Cerebellar nuclear complex (tissue), 1 donor: ENCODE measurements at regions not wholly inside any gene's neighbourhood (a gene's known extent, or its start where the extent isn't known, plus 50 kb on each side); places are given as distances from the start of the nearest gene placed in this dataset.

Experiments used
- DNase-seq, 2 experiments: peaks; one replicate each; lab custom pipeline; 2025; lab: John Stamatoyannopoulos, UW

- DNase-seq = no peak
These were observed 244.3 kb downstream of the CSNK1G3 start for GRCh38 chr5:123756318-123756665.

DNA sequence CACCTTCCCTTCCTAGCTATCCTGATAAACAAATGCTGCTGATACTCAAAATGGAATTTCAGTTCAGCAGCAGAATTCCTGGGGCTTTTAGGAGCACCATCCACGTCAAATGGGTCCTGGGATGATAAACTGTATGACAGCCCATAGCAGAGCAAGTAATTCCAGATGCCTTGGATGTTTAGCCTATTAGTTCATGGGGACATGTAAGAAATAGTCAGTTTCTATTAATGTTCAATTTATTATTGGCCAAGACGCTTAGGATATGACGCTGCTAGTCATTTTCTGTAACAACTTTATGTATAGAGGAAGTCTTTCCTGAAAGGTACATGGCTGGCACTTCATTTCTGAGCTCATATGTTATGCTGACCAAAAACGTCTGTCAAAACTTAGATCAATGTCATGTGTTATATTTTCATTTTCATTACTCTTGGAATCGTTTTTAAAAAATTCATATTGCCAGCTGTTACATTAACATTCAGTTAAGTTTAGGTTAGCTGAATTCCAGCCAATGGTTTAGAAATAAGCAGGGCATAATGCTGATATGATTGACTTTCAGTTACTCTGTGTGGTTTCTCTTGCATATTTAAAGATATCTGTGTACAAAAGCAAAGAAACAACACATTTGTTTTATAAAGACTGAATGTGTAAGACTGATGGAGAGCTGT is 243.8 kb downstream of the CSNK1G3 start:
- DNase-seq = no peak

DNA sequence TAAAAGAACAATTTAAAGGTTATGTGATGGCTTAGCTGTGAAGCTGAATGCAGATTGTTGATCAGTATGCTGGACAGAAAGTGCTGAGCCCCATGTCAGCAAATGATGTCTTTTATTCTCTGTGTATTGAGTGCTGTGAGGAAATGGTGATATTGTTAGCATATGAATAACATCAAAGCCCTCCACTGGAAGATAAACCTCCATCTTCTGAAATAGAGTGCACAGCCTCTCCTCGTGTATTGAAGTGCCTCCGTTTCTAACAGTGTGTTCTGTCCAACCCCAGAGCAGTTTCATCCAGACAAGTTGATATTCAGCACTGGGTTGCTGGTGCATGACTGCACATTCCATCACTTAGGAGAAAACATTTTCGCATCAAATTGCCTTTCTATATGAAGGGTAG is 242.9 kb downstream of the CSNK1G3 start:
- DNase-seq = no peak

GRCh38 chr5:123753937-123754891 is 242.2 kb downstream of the CSNK1G3 start:
- peak in 1 of 2 experiments; percentile 46 for DNase-seq

- DNase-seq = no peak
These were observed 241.4 kb downstream of the CSNK1G3 start for GRCh38 chr5:123753180-123753936.

- DNase-seq = no peak
These were observed 240.7 kb downstream of the CSNK1G3 start for GRCh38 chr5:123752552-123753179.

- DNase-seq = no peak
These were observed 239.7 kb downstream of the CSNK1G3 start for GRCh38 chr5:123751670-123752069.

- no peak for DNase-seq
These were observed 236.3 kb downstream of the CSNK1G3 start for GRCh38 chr5:123748239-123748638.

DNA sequence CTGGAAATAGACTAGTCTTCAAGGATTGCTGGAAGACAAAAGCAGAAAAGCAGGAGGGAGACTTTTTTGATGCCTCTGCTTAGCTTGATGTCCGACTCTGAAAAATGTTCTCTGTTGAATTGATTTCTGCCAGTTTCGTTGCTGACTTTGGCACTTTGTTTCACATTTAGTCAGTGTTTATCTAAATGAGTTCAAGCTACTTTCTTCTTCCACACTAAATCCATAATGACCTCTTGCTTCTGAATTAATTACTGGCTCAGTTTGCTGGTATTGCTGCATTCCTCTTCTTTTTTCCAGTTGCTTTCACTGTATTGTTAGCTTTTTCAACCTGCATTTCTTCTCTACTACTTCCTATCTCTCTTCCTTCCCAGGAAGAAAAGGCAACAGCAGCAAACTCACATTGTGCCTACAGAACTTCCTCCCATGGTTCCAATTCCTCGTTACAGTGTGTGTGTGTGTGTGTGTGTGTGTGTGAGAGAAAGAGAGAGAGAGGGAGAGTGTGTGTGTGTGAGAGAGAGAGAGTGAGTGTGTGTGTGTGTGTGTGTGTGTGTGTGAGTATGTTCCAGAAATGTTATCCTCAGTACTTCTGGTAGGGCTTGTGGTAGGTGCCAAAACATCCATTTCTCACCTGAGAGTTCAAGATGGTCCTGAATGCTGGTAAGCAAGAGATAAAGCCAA is 234.8 kb downstream of the CSNK1G3 start:
- no peak for DNase-seq

DNA sequence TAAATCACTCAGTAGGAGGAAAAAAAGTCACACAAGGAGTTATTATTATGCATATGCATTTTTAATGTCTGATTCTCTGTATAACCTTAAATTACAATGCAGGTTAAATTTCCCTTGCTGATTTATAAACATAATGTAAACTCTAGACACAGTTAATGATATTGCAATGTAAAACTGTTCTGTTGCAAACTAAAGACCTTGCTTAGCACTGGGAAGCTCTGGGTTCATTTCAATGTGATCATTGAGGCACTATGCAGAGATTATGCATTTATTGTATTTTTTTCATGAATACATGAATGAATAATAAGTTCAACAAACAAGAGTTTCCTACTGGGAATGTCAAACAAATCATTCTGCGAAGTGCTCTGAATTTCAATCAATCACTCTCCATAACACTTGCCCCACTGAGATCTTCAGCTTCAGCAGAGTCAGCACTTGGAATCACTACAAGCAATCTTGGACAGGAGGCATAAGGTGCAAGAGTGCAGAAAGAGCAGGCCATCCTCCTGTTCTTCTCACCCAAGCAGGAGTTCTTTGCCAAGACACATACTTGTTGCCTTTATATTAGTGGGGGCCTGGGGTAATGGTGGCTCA is 232.1 kb downstream of the CSNK1G3 start:
- no peak for DNase-seq

DNA sequence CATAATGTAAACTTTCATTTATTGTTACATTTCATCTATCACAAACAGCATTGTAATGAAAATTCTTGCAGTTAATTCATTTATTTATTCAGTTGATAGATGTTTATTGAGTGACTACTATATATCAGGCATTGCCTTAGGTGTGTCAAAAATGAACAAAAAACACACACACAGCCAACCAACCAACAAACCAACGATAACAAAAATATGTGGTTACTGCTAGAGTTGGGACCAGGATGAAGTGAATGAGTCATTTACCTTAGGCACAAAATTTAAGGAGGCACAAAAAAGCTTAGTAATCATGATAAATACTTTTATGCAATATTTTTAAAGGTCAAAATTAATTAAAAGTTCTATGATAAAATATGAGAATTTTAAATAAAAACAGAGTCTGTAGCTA is 223.4 kb downstream of the CSNK1G3 start:
- no peak for DNase-seq

DNA sequence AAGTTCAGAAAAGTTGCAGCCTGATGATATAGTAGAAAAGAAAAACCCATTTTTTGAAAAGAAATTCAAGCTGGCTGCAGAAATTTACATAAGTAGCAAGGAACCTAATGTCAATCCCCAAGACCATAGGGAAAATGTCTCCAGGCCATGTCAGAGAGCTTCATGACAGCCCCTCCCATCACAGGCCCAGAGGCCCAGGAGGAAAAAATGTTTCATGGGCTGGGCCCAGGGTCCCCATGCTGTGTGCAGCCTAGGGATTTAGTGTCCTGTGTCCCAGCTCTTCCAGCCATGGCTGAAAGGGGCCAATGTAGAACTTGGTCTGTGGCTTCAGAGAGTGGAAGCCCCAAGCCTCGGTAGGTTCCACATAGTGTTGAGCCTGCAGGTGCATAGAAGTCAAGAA is 220.3 kb downstream of the CSNK1G3 start:
- DNase-seq = no peak

DNA sequence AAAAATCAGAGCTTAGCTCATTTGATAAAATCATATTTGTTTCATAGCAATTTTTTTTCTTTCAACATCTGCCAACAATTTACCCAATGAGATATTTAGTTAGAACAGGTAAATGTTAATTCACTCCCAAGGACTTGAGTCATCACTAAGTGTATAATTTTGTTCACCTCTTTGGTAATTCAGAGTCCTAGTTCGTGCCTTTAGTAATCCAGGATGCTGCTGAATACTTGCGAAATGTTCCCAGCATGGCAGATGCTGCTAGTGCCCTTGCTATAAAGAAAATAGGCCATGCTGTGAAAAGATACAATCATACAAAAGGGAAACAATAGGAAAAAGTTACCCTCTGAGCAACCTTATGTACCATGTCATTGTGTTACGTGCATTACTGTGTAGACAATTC is 210.5 kb downstream of the CSNK1G3 start:
- DNase-seq = no peak

DNA sequence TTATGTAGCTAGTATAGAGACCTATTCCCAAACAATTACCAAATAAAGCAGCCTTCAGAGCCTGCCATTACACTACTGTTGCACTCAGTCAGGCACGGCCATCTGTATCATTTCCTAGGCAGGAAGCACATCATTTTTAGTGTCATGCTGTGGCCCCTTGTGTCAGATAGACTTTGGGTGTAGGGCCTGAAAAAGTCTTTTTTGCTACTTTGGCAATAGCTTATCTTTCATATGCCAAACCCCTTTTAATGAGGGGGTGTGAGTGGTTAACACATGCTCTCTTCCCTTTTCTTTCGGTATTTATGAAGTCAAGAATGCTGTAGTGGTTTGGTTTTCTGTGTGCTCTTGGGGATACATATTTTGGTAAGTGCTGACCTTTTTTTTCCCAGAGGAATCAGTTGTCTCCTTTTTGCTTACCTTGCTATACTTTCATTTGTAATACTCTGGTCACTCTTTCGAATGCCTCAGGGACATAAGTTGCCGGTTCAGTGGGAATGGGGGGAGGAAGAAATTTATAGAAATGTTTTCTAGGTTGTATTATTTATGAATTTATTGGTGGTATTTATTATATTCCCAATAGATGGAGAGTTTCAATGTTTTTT is 209.8 kb downstream of the CSNK1G3 start:
- no peak for DNase-seq

- DNase-seq = no peak
These were observed 209.0 kb downstream of the CSNK1G3 start for GRCh38 chr5:123720955-123721354.

DNA sequence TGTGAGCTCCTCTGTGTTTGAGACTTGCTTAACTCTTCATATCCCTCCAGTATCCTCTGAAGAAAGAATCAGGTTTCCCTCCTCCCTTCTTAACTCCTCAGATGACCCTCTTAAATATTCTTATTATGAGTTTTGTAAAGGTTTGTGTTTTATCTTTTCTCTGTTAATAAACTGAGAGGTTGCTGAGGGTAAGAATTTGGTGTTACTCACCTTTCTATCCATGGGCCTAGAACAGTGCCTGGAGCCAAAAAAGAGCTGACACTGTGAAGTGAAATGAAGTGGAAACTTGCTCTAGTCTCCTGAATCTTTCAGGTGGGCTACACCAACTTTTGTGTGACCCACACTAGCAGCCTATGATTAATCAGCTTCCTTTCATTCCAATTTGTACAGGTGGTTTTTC is 208.4 kb downstream of the CSNK1G3 start:
- no peak for DNase-seq

GRCh38 chr5:123719004-123719403 is 207.0 kb downstream of the CSNK1G3 start:
- no peak for DNase-seq

DNA sequence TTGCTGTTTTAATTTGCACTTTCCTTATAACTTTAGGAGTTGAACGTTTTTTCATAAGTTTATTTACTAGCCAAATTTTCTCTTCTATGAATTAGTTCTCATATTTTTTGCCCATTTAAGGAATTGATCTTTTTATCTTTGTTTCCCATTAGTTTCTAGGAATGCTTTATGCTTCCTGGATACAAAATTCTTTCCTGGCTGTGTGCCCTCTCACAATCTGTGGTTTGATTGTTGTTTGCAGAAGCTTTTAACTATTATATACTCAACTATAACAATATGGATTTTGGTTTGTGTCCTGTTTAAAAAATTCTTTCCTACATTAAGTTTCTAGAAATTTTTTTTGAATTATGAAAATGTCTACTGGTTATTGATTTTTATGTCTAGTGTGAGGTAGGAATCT is 206.3 kb downstream of the CSNK1G3 start:
- no peak for DNase-seq

DNA sequence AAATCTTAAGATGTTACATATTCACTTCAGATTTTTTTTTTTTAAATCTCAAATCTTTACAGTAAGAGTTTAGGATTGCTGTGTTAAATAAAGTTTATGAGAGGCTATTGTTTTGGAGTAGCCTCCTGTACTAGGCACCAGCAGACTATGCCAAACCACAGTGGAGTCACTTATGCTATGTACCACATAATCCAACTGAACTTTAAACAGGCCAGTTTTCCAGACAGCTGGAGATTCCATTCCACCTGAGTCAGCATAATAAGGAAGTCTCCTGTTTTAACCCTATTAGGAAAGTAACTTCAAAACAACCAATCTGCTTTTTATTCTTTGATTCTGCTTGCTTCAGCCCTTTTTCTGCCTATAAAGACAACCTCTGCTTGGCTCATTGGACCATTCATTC is 205.2 kb downstream of the CSNK1G3 start:
- DNase-seq = no peak

- no peak for DNase-seq
These were observed 198.1 kb downstream of the CSNK1G3 start for GRCh38 chr5:123710031-123710430.

- DNase-seq = no peak
These were observed 197.4 kb downstream of the CSNK1G3 start for GRCh38 chr5:123709422-123709821.
